NT2/D1 (cell line): ENCODE measurements at regions not wholly inside any gene's neighbourhood (a gene's known extent, or its start where the extent isn't known, plus 50 kb on each side); places are given as distances from the start of the nearest gene placed in this dataset.

Experiments used
- SUZ12 ChIP-seq: IDR thresholded peaks from 2 replicates; pipeline ENCODE4 v1.6.1; 2011; ENCODE audit not compliant: insufficient read length, insufficient read depth; ENCODE audit errors: extremely low read depth
- YY1 ChIP-seq: IDR thresholded peaks from 2 replicates; pipeline ENCODE4 v1.6.1; 2011; ENCODE audit not compliant: insufficient read length, insufficient read depth
- ZNF274 ChIP-seq: IDR thresholded peaks from 2 replicates; pipeline ENCODE4 v1.6.1; 2011; ENCODE audit warnings: mild to moderate bottlenecking, low read depth, low read length

DNA sequence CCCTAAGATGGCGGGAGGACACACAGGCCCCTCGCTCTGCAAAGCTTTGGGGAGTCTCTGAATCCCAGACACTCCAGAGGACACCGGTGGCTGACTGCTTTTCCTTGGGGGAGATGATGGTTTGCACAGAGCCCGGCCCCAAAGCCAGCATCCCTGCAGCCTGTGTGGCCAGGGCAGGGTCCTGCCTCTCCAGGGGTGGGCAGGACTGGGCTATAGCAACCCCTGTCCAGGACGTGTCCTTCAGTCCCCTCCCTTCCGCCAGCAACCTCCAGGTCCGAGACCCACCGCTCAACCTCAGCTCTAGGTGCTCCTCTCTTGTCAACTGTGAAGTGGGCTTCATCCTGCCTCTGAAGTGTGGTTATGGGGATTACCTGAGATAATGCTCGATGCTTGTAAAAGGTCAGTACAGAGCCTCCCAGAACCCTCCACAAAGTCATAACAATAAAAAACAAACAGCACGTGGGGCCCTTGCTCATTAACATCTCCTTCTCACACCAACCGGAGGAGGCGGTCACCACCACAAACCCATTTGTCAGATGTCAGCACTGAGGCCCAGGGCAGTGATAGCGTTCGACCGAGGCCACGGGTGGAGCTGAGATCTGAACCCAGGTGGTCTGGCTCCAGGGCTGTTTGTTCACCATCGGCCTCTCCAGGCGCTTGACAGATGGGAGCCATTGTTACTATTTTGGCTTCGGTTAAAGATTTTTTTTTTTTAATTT lies 304.8 kb downstream of the IRF8 start:
- TF ChIP-seq YY1 (no peak), ZNF274 (no peak), SUZ12 (no peak)
